ENCODE measurements at regions not wholly inside any gene's neighbourhood (a gene's known extent, or its start where the extent isn't known, plus 50 kb on each side); places are given as distances from the start of the nearest gene placed in this dataset.

- TF ChIP-seq CTCF (IDR thresholded peaks at IDR 0.05) (no peak), POLR2A (IDR thresholded peaks at IDR 0.05) (no peak)
These were observed 653.6 kb downstream of the REEP3 start for GRCh38 chr10:64174666-64175255.

All from esophagus squamous epithelium (tissue), 4 donors.